H9 (cell line): ENCODE measurements at regions not wholly inside any gene's neighbourhood (a gene's known extent, or its start where the extent isn't known, plus 50 kb on each side); places are given as distances from the start of the nearest gene placed in this dataset.

Experiments
- DNase-seq: peaks from one replicate; pipeline ENCODE4 v3.0.0-alpha.2; 2017
- H2AFZ ChIP-seq: one replicate; pipeline ENCODE4 v1.6.1; 2013; ENCODE audit warnings: mild to moderate bottlenecking, low read length, control low read depth, moderate library complexity
- H2AK5ac ChIP-seq: 2 replicates; pipeline ENCODE4 v1.6.1; 2013; ENCODE audit warnings: low read length, control low read depth, mixed read lengths; ENCODE audit not compliant: insufficient read length
- H2BK120ac ChIP-seq: one replicate; pipeline ENCODE4 v1.6.1; 2013; ENCODE audit warnings: low read depth, mild to moderate bottlenecking, low read length, control low read depth, inconsistent platforms; ENCODE audit not compliant: poor library complexity, severe bottlenecking
- H2BK12ac ChIP-seq: 2 replicates; pipeline ENCODE4 v1.6.1; 2013; ENCODE audit warnings: low read length, control low read depth, mixed read lengths, low read depth; ENCODE audit not compliant: insufficient read length
- H2BK15ac ChIP-seq: 2 replicates; pipeline ENCODE4 v1.6.1; 2013; ENCODE audit warnings: low read depth, low read length, control low read depth
- H2BK20ac ChIP-seq: one replicate; pipeline ENCODE4 v1.6.1; 2013; ENCODE audit warnings: low read depth, mild to moderate bottlenecking, low read length, control low read depth, inconsistent platforms; ENCODE audit not compliant: poor library complexity, severe bottlenecking
- H2BK5ac ChIP-seq: 2 replicates; pipeline ENCODE4 v1.6.1; 2013; ENCODE audit warnings: low read length, control low read depth, mixed read lengths; ENCODE audit not compliant: insufficient read length
- H3K14ac ChIP-seq: 2 replicates; pipeline ENCODE4 v1.6.1; 2013; ENCODE audit warnings: low read length, control low read depth; ENCODE audit not compliant: insufficient read depth
- H3K18ac ChIP-seq: 2 replicates; pipeline ENCODE4 v1.6.1; 2013; ENCODE audit warnings: low read depth, mild to moderate bottlenecking, mixed read lengths, low read length, control low read depth; ENCODE audit not compliant: insufficient read length
- H3K23ac ChIP-seq: 2 replicates; pipeline ENCODE4 v1.6.1; 2013; ENCODE audit warnings: low read length, control low read depth, mixed read lengths, low read depth; ENCODE audit not compliant: insufficient read length
- H3K23me2 ChIP-seq: 2 replicates; pipeline ENCODE4 v1.6.1; 2013; ENCODE audit warnings: low read depth, mild to moderate bottlenecking, mixed read lengths, low read length, control low read depth; ENCODE audit not compliant: insufficient read length, poor library complexity, severe bottlenecking
- H3K27ac ChIP-seq: 2 replicates; pipeline ENCODE4 v1.5.1; 2013; ENCODE audit warnings: low read length, control low read depth, mixed read lengths, low read depth; ENCODE audit not compliant: insufficient read length
- H3K27me3 ChIP-seq: 2 replicates; pipeline ENCODE4 v1.6.1; 2013; ENCODE audit warnings: low read length, control low read depth, inconsistent platforms; ENCODE audit not compliant: insufficient read depth
- H3K4ac ChIP-seq: 2 replicates; pipeline ENCODE4 v1.6.1; 2013; ENCODE audit warnings: low read depth, mild to moderate bottlenecking, control low read depth, inconsistent platforms, low read length, moderate library complexity
- H3K4me1 ChIP-seq: 2 replicates; pipeline ENCODE4 v1.6.1; 2013; ENCODE audit warnings: low read length, control low read depth, inconsistent platforms; ENCODE audit not compliant: insufficient read depth
- H3K4me2 ChIP-seq: 2 replicates; pipeline ENCODE4 v1.6.1; 2013; ENCODE audit warnings: low read length, control low read depth, mixed read lengths; ENCODE audit not compliant: insufficient read length, insufficient read depth
- H3K56ac ChIP-seq: 2 replicates; pipeline ENCODE4 v1.6.1; 2013; ENCODE audit warnings: low read depth, mild to moderate bottlenecking, mixed read lengths, low read length, control low read depth; ENCODE audit not compliant: insufficient read length
- H3K79me1 ChIP-seq: 2 replicates; pipeline ENCODE4 v1.6.1; 2013; ENCODE audit warnings: low read depth, mild to moderate bottlenecking, moderate library complexity, low read length, control low read depth, inconsistent platforms; ENCODE audit not compliant: insufficient read depth, poor library complexity, severe bottlenecking
- H3K79me2 ChIP-seq: 2 replicates; pipeline ENCODE4 v1.6.1; 2013; ENCODE audit warnings: low read length, control low read depth, inconsistent platforms; ENCODE audit not compliant: insufficient read depth
- H3K9ac ChIP-seq: 2 replicates; pipeline ENCODE4 v1.6.1; 2013; ENCODE audit warnings: low read length, control low read depth, mixed read lengths; ENCODE audit not compliant: insufficient read length; ENCODE audit errors: extremely low read depth
- H3K9me3 ChIP-seq: one replicate; pipeline ENCODE4 v1.6.1; 2013; ENCODE audit warnings: low read depth, low read length, inconsistent platforms; ENCODE audit not compliant: control insufficient read depth
- H3T11ph ChIP-seq: one replicate; pipeline ENCODE4 v1.6.1; 2013; ENCODE audit warnings: mild to moderate bottlenecking, low read length, control low read depth, inconsistent platforms
- H4K20me1 ChIP-seq: one replicate; pipeline ENCODE4 v1.6.1; 2013; ENCODE audit not compliant: control insufficient read depth, insufficient read length, insufficient read depth
- H4K5ac ChIP-seq: 2 replicates; pipeline ENCODE4 v1.6.1; 2013; ENCODE audit warnings: low read depth, mild to moderate bottlenecking, mixed read lengths, low read length, control low read depth; ENCODE audit not compliant: insufficient read length
- H4K8ac ChIP-seq: replicated peaks from 2 replicates; pipeline ENCODE4 v1.6.1; 2013; ENCODE audit warnings: low read length, control low read depth, mixed read lengths, low read depth; ENCODE audit not compliant: insufficient read length
- H4K91ac ChIP-seq: 2 replicates; pipeline ENCODE4 v1.6.1; 2013; ENCODE audit warnings: low read depth, mild to moderate bottlenecking, moderate library complexity, mixed read lengths, low read length, control low read depth; ENCODE audit not compliant: insufficient read length
- H3K27ac Mint-ChIP-seq, 3 experiments: 2 replicates in 2 of 3; 3 replicates in 1 of 3; pipeline ENCODE4 v1.8.0; 2020 to 2021; ENCODE audit warnings: mixed read lengths in 3 of 3, mild to moderate bottlenecking in 1 of 3, moderate library complexity in 1 of 3
- H3K27me3 Mint-ChIP-seq: 2 replicates; pipeline ENCODE4 v1.8.0; 2021; ENCODE audit warnings: low read depth, mild to moderate bottlenecking, moderate library complexity, mixed read lengths
- H3K36me3 Mint-ChIP-seq, 3 experiments: 2 replicates in 2 of 3; 3 replicates in 1 of 3; pipeline ENCODE4 v1.8.0; 2020 to 2021; ENCODE audit warnings: low read depth in 3 of 3, mixed read lengths in 3 of 3; ENCODE audit not compliant: insufficient read depth in 1 of 3
- H3K4me1 Mint-ChIP-seq, 2 experiments: 2 replicates each; pipeline ENCODE4 v1.8.0; 2020; ENCODE audit warnings: mixed read lengths in 2 of 2
- H3K4me3 Mint-ChIP-seq, 2 experiments: 2 replicates in 1 of 2; 3 replicates in 1 of 2; pipeline ENCODE4 v1.8.0; 2020 to 2021; ENCODE audit warnings: mild to moderate bottlenecking in 2 of 2, mixed read lengths in 2 of 2, moderate library complexity in 1 of 2
- H3K9me3 Mint-ChIP-seq, 2 experiments: 2 replicates in 1 of 2; 3 replicates in 1 of 2; pipeline ENCODE4 v1.8.0; 2020; ENCODE audit warnings: mild to moderate bottlenecking in 2 of 2, mixed read lengths in 2 of 2, moderate library complexity in 1 of 2
- CTCF ChIP-seq: fragments of 200-600 bp; sonication (generic); conservative IDR thresholded peaks from 3 replicates; pipeline ENCODE4 v1.8.0; 2021; ENCODE audit warnings: antibody characterized with exemption, mild to moderate bottlenecking
- WGBS: extraction: QIAGEN DNeasy Blood & Tissue Kit; methylation state at CpG from one replicate; pipeline ENCODE4 v1.1.7; 2013; ENCODE audit warnings: missing lambda C conversion rate, low lambda C conversion rate, mixed read lengths; ENCODE audit not compliant: insufficient read length; ENCODE audit errors: extremely low coverage; 5-methylcytosine and 5-hydroxymethylcytosine counted together

DNA sequence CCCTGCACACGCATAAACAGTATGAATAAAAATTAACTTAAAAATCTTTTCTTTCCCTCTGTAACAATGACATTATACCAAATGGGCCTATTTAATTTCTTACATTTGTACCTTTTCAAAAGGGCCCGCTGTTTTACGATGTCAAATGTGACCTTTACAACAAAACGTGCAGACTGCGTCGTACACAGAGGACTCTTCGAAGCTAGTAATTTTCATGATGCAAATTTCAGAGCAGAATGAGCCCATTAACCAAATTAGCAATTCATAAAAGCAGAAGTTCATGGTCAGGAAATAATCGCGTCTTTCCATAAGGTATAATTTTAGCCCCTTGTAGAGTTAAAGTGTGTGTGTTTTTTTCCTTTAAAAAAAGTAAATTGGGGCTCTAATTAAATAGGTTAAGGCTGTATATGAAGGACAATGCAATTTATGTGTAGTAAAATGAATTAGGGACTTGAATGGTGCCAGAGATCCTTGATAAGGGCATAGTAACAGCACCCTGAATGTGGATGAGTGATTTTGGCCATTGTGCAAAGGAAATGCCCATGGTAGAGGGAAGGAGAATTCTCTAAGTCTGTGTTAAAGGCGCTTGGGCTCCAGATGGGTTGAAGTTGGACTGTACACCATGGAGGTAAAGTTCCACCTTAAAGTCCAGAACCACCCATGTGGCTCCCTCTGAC, 546.4 kb upstream of the EEF2KMT start:
- Histone ChIP-seq H3K4ac (no peak overlapping the region), H2BK120ac (no peak overlapping the region), H3K9me3 (no peaks in the 10 kb centered on the region), H3K18ac (no peak overlapping the region), H3K4me2 (no peak overlapping the region), H3T11ph (no peak overlapping the region), H2BK5ac (no peak overlapping the region), H3K23ac (no peak overlapping the region), H3K79me1 (no peaks in the 10 kb centered on the region), H3K27me3 (no peaks in the 10 kb centered on the region), H2BK12ac (no peak overlapping the region), H3K9ac (no peak overlapping the region), H2AK5ac (no peak overlapping the region), H2BK20ac (no peak overlapping the region), H4K5ac (no peak overlapping the region), H4K91ac (no peak overlapping the region), H4K8ac (no peak overlapping the region), H3K27ac (no peak overlapping the region), H2BK15ac (no peak overlapping the region), H3K56ac (no peak overlapping the region), H4K20me1 (no peaks in the 10 kb centered on the region), H3K14ac (no peak overlapping the region), H3K4me1 (peaks cover 2% of the 10 kb centered on the region), H2AFZ (no peak overlapping the region), H3K79me2 (no peaks in the 10 kb centered on the region), H3K23me2 (no peaks in the 10 kb centered on the region)
- no CpG with 5 or more reads among the region's 10 CpGs for WGBS
- TF ChIP-seq CTCF = no peak
- no peak overlapping the region for H3K27ac Mint-ChIP-seq
- peaks cover 18 to 26% of the 10 kb centered on the region in 2 experiments for H3K4me1 Mint-ChIP-seq
- no peak for DNase-seq
- H3K27me3 Mint-ChIP-seq = no peaks in the 10 kb centered on the region
- H3K9me3 Mint-ChIP-seq = no peaks in the 10 kb centered on the region; a peak in 1 of 5 replicates
- no peaks in the 10 kb centered on the region for H3K36me3 Mint-ChIP-seq
- no peak overlapping the region for H3K4me3 Mint-ChIP-seq
